A549 (cell line): ENCODE measurements at regions not wholly inside any gene's neighbourhood (a gene's known extent, or its start where the extent isn't known, plus 50 kb on each side); places are given as distances from the start of the nearest gene placed in this dataset.

ENCODE experiments used
- ATAC-seq, 2 experiments: fragments of 200-7000 bp in 1 of 2; fragments of >200 bp in 1 of 2; cut with Nextera tagmentation in 1 of 2; cut with Tn5 transposase in 1 of 2; 3 replicates each; pipeline versions ENCODE4 v1.8.0 to v1.9.1; 2018 to 2020; ENCODE audit warnings: mild to moderate bottlenecking in 1 of 2, moderate library complexity in 1 of 2
- CTCF ChIA-PET: fragments of 300-600 bp; sonication (Branson Sonifier 250); formaldehyde crosslinking; extraction: SDS; loops from one replicate; lab custom pipeline; 2021; ENCODE audit warnings: antibody characterized with exemption, inconsistent platforms; lab: Yijun Ruan, JAX
- POLR2A ChIA-PET: fragments of 350-600 bp; formaldehyde crosslinking; extraction: SDS; loops from one replicate; lab custom pipeline; 2021; ENCODE audit warnings: antibody characterized with exemption, inconsistent platforms; lab: Yijun Ruan, JAX
- DNase-seq, 2 experiments: peaks; one replicate each; pipeline versions ENCODE4 v3.0.0 to v3.0.0-alpha.2; 2011 to 2016; ENCODE audit warnings: low read depth in 1 of 2, low spot score in 1 of 2
- FAIRE-seq: peaks from 2 replicates; lab custom pipeline; 2011; peaks lifted over from hg19 to GRCh38; lab: Jason Lieb, UNC
- H3K27ac ChIP-seq, 2 experiments: fragments of >200 bp; sonication (Bioruptor Twin); formaldehyde crosslinking; 3 replicates each; pipeline ENCODE4 v1.5.1; 2016 to 2017
- H3K4me1 ChIP-seq: fragments of >200 bp; sonication (Bioruptor Twin); formaldehyde crosslinking; 3 replicates; pipeline ENCODE4 v1.6.1; 2016
- H3K4me2 ChIP-seq: fragments of >200 bp; sonication (Bioruptor Twin); formaldehyde crosslinking; 3 replicates; pipeline ENCODE4 v1.6.1; 2016
- H3K4me3 ChIP-seq: fragments of >200 bp; sonication (Bioruptor Twin); formaldehyde crosslinking; 3 replicates; pipeline ENCODE4 v1.5.1; 2016
- H3K9me3 ChIP-seq: fragments of >200 bp; sonication (Bioruptor Twin); formaldehyde crosslinking; 3 replicates; pipeline ENCODE4 v1.6.1; 2016
- BHLHE40 ChIP-seq: IDR thresholded peaks from 2 replicates; pipeline ENCODE4 v1.6.1; 2012; ENCODE audit warnings: low read depth, low read length, inconsistent platforms
- CEBPB ChIP-seq, 2 experiments: fragments of >200 bp in 1 of 2; sonication (Bioruptor Twin) in 1 of 2; formaldehyde crosslinking in 1 of 2; IDR thresholded peaks; 2 replicates each; pipeline ENCODE4 v1.6.1; 2012 to 2016
- FOSB ChIP-seq: fragments of 250-450 bp; sonication (Bioruptor Pico); IDR thresholded peaks from 2 replicates; pipeline ENCODE4 v1.5.0; 2020; ENCODE audit warnings: mild to moderate bottlenecking, moderate library complexity
- GATA3 ChIP-seq: IDR thresholded peaks from 2 replicates; pipeline ENCODE4 v1.6.1; 2012; ENCODE audit warnings: borderline replicate concordance
- HDAC2 ChIP-seq: fragments of 200-600 bp; sonication (generic); IDR thresholded peaks from 2 replicates; pipeline ENCODE4 v1.6.1; 2016
- KDM1A ChIP-seq: fragments of 200-600 bp; sonication (generic); IDR thresholded peaks from 2 replicates; pipeline ENCODE4 v1.6.1; 2016; ENCODE audit warnings: low read depth, mild to moderate bottlenecking
- PHF8 ChIP-seq: fragments of 200-600 bp; sonication (generic); IDR thresholded peaks from 2 replicates; pipeline ENCODE4 v1.6.1; 2016; ENCODE audit warnings: low read depth, mild to moderate bottlenecking, antibody characterized with exemption, moderate library complexity, borderline replicate concordance
- POLR2AphosphoS2 ChIP-seq: conservative IDR thresholded peaks from 2 replicates; pipeline ENCODE4 v1.6.1; 2012; ENCODE audit warnings: low read length, improper control_type of control experiment, inconsistent platforms
- RAD21 ChIP-seq, 2 experiments: fragments of >200 bp in 1 of 2; sonication (Bioruptor Twin) in 1 of 2; formaldehyde crosslinking in 1 of 2; IDR thresholded peaks in 1 of 2; conservative IDR thresholded peaks in 1 of 2; 2 replicates in 1 of 2; 3 replicates in 1 of 2; pipeline ENCODE4 v1.6.1; 2012 to 2018; ENCODE audit warnings: inconsistent platforms in 1 of 2
- RNF2 ChIP-seq: fragments of 200-600 bp; sonication (generic); IDR thresholded peaks from 2 replicates; pipeline ENCODE4 v1.6.1; 2016; ENCODE audit warnings: low read depth, mild to moderate bottlenecking, antibody characterized with exemption, moderate library complexity, borderline replicate concordance
- TFCP2L1 ChIP-seq: fragments of 250-450 bp; sonication (Bioruptor Pico); IDR thresholded peaks from 2 replicates; pipeline ENCODE4 v1.5.0; 2021; ENCODE audit warnings: mild to moderate bottlenecking
- TP53 ChIP-seq: fragments of 250-450 bp; sonication (Bioruptor Pico); IDR thresholded peaks from 2 replicates; pipeline ENCODE4 v1.5.0; 2021; ENCODE audit warnings: mild to moderate bottlenecking, moderate library complexity
- ZC3H11A ChIP-seq: fragments of 450-650 bp; IDR thresholded peaks from 2 replicates; pipeline ENCODE4 v1.6.1; 2014; ENCODE audit warnings: antibody characterized with exemption, mild to moderate bottlenecking
- ZFP36 ChIP-seq: fragments of 450-650 bp; IDR thresholded peaks from 2 replicates; pipeline ENCODE4 v1.6.1; 2014; ENCODE audit warnings: borderline replicate concordance; ENCODE audit not compliant: partially characterized antibody
- ZNF302 ChIP-seq: fragments of 250-450 bp; sonication (Bioruptor Pico); IDR thresholded peaks from 2 replicates; pipeline ENCODE4 v1.9.0; 2021; ENCODE audit warnings: inconsistent platforms, mild to moderate bottlenecking, moderate library complexity
- WGBS: methylation state at CpG from one replicate; pipeline ENCODE4 v1.1.6; 2017; ENCODE audit errors: missing lambda C conversion rate; 5-methylcytosine and 5-hydroxymethylcytosine counted together
- TF ChIP-seq, protein P1 (sequence below): fragments of 200-600 bp; sonication (generic); IDR thresholded peaks from 2 replicates; pipeline ENCODE4 v1.6.1; 2016; ENCODE audit warnings: antibody characterized with exemption, mild to moderate bottlenecking, moderate library complexity
- TF ChIP-seq, protein P2 (sequence below): IDR thresholded peaks from 2 replicates; pipeline ENCODE4 v1.6.1; 2012
- TF ChIP-seq, protein P3 (sequence below): fragments of >200 bp; sonication (Bioruptor Twin); formaldehyde crosslinking; IDR thresholded peaks from 3 replicates; pipeline ENCODE4 v1.5.1; 2016

DNA sequence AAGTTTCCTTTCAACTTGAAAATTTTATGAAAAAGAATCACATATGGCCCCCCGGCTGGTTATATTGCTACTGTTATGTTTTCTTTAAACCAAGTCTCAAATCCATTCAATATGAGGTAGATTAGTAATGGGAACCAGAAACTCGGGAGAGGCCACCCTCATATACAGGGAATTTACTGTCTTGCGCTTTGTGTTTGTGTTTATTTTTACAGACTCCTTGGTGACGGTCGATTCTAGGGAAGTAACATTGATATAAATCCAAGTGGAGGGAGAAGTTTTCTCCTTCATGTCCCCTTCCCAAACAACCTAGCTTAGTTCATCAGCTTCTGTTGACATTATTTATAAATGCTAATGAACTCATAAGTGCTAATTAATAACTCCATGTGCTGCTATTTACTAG, 163.5 kb upstream of the LMO4 start:
- Histone ChIP-seq H3K4me3 (no peak overlapping the region), H3K4me2 (no peak overlapping the region), H3K27ac (no peak overlapping the region), H3K9me3 (no peaks in the 10 kb centered on the region), H3K4me1 (no peaks in the 10 kb centered on the region)
- CTCF ChIA-PET = no interaction called here
- no peak for FAIRE-seq
- TF ChIP-seq FOSB (CRISPR knock-in tag) (no peak), RNF2 (no peak), ZNF302 (no peak)
- WGBS = 40% methylated on average over 5 of the region's 5 CpGs
- POLR2A ChIA-PET = no interaction called here
- ATAC-seq = no peak
- DNase-seq = no peak

DNA sequence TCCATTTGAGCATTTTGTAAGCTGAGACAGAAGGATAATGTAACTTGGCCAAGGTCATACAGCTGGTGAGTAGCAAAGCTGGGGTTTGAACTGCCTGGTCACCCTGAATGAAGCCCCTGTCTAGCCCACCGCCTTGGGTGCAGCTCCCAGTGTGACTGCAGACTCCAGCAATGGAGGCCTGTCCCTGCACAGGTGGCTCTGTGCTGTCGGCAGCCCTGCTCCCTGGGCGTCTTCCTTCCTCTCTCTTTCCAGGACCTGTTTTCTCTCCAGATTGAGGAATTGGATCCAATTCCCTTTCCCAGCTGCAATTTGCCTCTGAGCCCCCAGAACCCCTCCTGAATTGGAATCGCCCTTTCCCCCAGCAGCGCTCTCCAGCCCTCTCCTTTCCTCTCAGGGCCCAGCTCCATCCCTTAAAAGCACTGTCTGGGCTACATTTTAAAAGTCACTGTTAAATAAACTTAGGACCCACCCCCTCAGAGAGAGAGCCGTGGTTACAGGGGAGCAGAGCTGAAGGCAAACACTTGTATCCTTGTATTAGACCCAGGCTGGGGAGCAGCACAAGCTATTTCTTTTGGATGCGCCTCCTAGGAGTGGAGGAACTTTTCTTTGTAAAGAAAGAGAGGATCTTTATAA, 161.4 kb upstream of the LMO4 start:
- DNase-seq = no peak
- no peak for TF ChIP-seq TP53 (CRISPR knock-in tag)
- TF ChIP-seq BHLHE40 = no peak
- TF ChIP-seq, protein P1, sequence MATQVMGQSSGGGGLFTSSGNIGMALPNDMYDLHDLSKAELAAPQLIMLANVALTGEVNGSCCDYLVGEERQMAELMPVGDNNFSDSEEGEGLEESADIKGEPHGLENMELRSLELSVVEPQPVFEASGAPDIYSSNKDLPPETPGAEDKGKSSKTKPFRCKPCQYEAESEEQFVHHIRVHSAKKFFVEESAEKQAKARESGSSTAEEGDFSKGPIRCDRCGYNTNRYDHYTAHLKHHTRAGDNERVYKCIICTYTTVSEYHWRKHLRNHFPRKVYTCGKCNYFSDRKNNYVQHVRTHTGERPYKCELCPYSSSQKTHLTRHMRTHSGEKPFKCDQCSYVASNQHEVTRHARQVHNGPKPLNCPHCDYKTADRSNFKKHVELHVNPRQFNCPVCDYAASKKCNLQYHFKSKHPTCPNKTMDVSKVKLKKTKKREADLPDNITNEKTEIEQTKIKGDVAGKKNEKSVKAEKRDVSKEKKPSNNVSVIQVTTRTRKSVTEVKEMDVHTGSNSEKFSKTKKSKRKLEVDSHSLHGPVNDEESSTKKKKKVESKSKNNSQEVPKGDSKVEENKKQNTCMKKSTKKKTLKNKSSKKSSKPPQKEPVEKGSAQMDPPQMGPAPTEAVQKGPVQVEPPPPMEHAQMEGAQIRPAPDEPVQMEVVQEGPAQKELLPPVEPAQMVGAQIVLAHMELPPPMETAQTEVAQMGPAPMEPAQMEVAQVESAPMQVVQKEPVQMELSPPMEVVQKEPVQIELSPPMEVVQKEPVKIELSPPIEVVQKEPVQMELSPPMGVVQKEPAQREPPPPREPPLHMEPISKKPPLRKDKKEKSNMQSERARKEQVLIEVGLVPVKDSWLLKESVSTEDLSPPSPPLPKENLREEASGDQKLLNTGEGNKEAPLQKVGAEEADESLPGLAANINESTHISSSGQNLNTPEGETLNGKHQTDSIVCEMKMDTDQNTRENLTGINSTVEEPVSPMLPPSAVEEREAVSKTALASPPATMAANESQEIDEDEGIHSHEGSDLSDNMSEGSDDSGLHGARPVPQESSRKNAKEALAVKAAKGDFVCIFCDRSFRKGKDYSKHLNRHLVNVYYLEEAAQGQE = no peak
- TF ChIP-seq KDM1A = no peak
- TF ChIP-seq RAD21 (conservative IDR thresholded peaks at IDR 0.05 in 1 of 2, IDR thresholded peaks at IDR 0.05 in 1 of 2) = no peak
- TF ChIP-seq HDAC2 = no peak
- TF ChIP-seq PHF8 = no peak
- TF ChIP-seq POLR2AphosphoS2 = no peak
- no peak for TF ChIP-seq ZC3H11A
- TF ChIP-seq ZFP36 = no peak
- no peak for TF ChIP-seq GATA3
- Histone ChIP-seq H3K4me2 (no peak overlapping the region), H3K9me3 (no peaks in the 10 kb centered on the region), H3K4me3 (no peak overlapping the region), H3K4me1 (no peaks in the 10 kb centered on the region), H3K27ac (no peak overlapping the region)
- ATAC-seq = no peak
- ChIA-PET POLR2A (no interaction called here), CTCF (no interaction called here)
- WGBS = 58% methylated on average over 7 of the region's 7 CpGs
- FAIRE-seq = no peak

DNA sequence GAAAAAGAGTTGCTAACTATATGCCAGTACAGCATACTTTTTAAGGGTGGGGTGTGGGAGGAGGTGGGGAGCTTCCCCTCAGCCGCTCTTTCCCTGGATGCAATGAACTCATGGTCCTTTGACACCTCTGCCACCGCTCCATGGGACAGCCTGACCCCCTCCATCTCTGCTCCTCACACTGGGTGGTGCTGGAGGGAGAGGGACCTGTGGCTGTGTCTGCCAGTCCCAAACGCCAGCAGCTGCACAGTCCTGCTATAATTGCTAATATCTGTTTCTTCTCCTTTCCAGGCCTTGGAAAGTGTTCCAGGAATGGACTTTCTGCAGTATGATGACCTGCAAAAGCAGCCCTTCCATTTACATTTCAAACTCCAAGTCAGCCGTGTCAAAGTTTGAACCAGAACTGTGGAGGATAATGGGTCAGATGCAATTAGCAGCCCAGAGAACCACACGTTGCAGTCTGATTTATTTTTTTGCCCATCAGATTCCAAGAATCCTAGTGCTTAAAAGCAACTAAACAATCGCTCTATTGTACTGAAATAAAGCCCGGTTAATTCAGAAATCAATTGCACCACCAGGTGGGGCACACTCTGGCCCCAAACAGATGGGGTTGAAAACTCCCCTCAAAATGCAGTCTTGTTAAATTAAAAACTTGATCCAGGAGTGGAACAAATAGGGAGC, 160.7 kb upstream of the LMO4 start:
- Histone ChIP-seq H3K9me3 (no peaks in the 10 kb centered on the region), H3K27ac (no peak overlapping the region), H3K4me1 (no peaks in the 10 kb centered on the region), H3K4me3 (no peak overlapping the region), H3K4me2 (no peak overlapping the region)
- DNase-seq (no peak), FAIRE-seq (no peak), ATAC-seq (no peak)
- WGBS = 45% methylated on average over 7 of the region's 7 CpGs
- ChIA-PET CTCF (no interaction called here), POLR2A (no interaction called here)
- TF ChIP-seq CEBPB (IDR thresholded peaks at IDR 0.05) = no peak

DNA sequence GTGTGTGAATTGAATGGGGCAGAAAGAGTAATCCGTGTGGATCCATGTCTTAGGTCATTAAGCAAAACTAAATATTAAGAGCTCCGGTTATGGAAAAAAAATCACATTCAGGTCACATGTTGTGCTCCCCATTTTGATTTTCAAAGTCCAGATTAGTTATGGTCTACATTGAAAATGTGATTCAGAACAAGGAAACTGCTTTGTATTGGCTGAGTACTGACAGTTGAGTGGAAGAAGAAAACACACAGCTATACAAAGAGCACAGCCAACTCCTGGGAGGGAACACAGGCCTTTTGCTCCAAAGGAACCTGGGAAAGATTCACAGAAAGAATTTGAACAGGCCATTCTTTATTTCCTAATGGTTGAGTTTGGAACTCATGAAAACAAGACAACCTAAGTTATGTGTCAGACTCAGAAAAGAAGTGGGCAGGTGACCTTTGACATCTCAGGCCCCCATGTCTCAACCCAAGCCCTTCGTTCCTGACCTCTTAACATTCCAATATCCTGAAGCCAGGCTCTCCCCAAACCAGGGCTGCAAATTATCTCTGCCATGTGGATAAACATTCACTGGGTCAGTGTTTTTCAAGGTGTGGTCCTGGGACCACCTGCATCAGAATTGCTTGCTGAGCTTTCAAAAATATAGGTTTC, 159.3 kb upstream of the LMO4 start:
- 69% methylated on average over 3 of the region's 3 CpGs for WGBS
- ATAC-seq = no peak
- no peak for TF ChIP-seq TFCP2L1 (CRISPR knock-in tag)
- TF ChIP-seq, protein P2, sequence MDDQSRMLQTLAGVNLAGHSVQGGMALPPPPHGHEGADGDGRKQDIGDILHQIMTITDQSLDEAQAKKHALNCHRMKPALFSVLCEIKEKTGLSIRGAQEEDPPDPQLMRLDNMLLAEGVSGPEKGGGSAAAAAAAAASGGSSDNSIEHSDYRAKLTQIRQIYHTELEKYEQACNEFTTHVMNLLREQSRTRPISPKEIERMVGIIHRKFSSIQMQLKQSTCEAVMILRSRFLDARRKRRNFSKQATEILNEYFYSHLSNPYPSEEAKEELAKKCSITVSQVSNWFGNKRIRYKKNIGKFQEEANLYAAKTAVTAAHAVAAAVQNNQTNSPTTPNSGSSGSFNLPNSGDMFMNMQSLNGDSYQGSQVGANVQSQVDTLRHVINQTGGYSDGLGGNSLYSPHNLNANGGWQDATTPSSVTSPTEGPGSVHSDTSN = no peak
- TF ChIP-seq PHF8 = no peak
- TF ChIP-seq, protein P1 = no peak
- TF ChIP-seq, protein P3, sequence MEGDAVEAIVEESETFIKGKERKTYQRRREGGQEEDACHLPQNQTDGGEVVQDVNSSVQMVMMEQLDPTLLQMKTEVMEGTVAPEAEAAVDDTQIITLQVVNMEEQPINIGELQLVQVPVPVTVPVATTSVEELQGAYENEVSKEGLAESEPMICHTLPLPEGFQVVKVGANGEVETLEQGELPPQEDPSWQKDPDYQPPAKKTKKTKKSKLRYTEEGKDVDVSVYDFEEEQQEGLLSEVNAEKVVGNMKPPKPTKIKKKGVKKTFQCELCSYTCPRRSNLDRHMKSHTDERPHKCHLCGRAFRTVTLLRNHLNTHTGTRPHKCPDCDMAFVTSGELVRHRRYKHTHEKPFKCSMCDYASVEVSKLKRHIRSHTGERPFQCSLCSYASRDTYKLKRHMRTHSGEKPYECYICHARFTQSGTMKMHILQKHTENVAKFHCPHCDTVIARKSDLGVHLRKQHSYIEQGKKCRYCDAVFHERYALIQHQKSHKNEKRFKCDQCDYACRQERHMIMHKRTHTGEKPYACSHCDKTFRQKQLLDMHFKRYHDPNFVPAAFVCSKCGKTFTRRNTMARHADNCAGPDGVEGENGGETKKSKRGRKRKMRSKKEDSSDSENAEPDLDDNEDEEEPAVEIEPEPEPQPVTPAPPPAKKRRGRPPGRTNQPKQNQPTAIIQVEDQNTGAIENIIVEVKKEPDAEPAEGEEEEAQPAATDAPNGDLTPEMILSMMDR = no peak

More for the DNA sequence above, 159.3 kb upstream of the LMO4 start:
- H3K4me2 ChIP-seq = no peak overlapping the region
- DNase-seq (no peak), FAIRE-seq (no peak)
- POLR2A ChIA-PET = no interaction called here
- CTCF ChIA-PET = no interaction called here
- no peaks in the 10 kb centered on the region for H3K9me3 ChIP-seq
- no peak overlapping the region for H3K4me3 ChIP-seq
- H3K4me1 ChIP-seq = no peaks in the 10 kb centered on the region
- H3K27ac ChIP-seq = no peak overlapping the region
